ENCODE measurements at regions not wholly inside any gene's neighbourhood (a gene's known extent, or its start where the extent isn't known, plus 50 kb on each side); places are given as distances from the start of the nearest gene placed in this dataset.

DNA sequence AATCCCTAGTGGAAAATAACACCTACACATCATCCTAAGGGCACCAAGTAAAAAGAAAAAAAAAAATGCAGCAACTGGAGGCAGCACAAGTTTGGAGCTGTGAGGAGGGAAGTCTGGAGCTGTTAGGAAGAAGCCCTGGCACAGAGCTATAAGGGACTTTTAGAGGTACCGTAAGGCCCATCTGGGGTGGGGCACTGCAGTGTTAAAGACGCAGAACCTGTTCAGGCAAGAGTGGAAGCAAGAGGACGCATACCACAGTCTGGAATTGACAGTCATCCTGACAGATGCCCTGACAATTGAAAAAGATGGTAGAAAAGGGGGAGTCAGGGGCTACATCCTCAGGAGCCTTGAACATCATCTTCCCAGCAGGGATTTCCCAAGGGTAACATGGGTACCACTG, 195.9 kb upstream of the PLEKHG7 start:
- no peak for TF ChIP-seq CTCF (IDR thresholded peaks at IDR 0.05; ENCODE audit: insufficient read depth, low read length, poor library complexity, severe bottlenecking)
- DNase-seq (ENCODE audit: extremely low read depth, insufficient read length), result no peak
- Histone ChIP-seq H3K36me3 (ENCODE audit: control insufficient read depth, insufficient read depth, low read length) (no peaks in the 10 kb centered on the region), H3K27me3 (replicated peaks; ENCODE audit: control insufficient read depth, insufficient read depth, low read length) (no peaks in the 10 kb centered on the region), H3K4me3 (replicated peaks; ENCODE audit: low read depth, low read length) (no peak overlapping the region)

- H3K36me3 ChIP-seq (ENCODE audit: control insufficient read depth, insufficient read depth, low read length), result no peaks in the 10 kb centered on the region
- no peaks in the 10 kb centered on the region for H3K27me3 ChIP-seq (replicated peaks; ENCODE audit: control insufficient read depth, insufficient read depth, low read length)
- no peak for DNase-seq (ENCODE audit: extremely low read depth, insufficient read length)
- H3K4me3 ChIP-seq (replicated peaks; ENCODE audit: low read depth, low read length), result no peak overlapping the region
- TF ChIP-seq CTCF (IDR thresholded peaks at IDR 0.05; ENCODE audit: insufficient read depth, low read length, poor library complexity, severe bottlenecking), result no peak
These were observed 196.3 kb upstream of the PLEKHG7 start for GRCh38 chr12:92506460-92506859.

GRCh38 chr12:92505254-92506231, 197.2 kb upstream of the PLEKHG7 start:
- peak; percentile 69 for DNase-seq (ENCODE audit: extremely low read depth, insufficient read length)

GRCh38 chr12:92504594-92504981, 198.2 kb upstream of the PLEKHG7 start:
- TF ChIP-seq CTCF (IDR thresholded peaks at IDR 0.05; ENCODE audit: insufficient read depth, low read length, poor library complexity, severe bottlenecking), result no peak
- Histone ChIP-seq H3K27me3 (replicated peaks; ENCODE audit: control insufficient read depth, insufficient read depth, low read length) (no peaks in the 10 kb centered on the region), H3K4me3 (replicated peaks; ENCODE audit: low read depth, low read length) (no peak overlapping the region), H3K36me3 (ENCODE audit: control insufficient read depth, insufficient read depth, low read length) (no peaks in the 10 kb centered on the region)
- DNase-seq (ENCODE audit: extremely low read depth, insufficient read length), result no peak

More at GRCh38 chr12:92505254-92506231, 197.2 kb upstream of the PLEKHG7 start:
- H3K36me3 ChIP-seq (ENCODE audit: control insufficient read depth, insufficient read depth, low read length), result no peaks in the 10 kb centered on the region
- peak overlapping the region; percentile 29 for H3K4me3 ChIP-seq (replicated peaks; ENCODE audit: low read depth, low read length)
- no peaks in the 10 kb centered on the region for H3K27me3 ChIP-seq (replicated peaks; ENCODE audit: control insufficient read depth, insufficient read depth, low read length)
- no peak for TF ChIP-seq CTCF (IDR thresholded peaks at IDR 0.05; ENCODE audit: insufficient read depth, low read length, poor library complexity, severe bottlenecking)

- peak overlapping the region; percentile 9; the same call in 1 of the 2 replicates for H3K4me3 ChIP-seq (replicated peaks; ENCODE audit: low read depth, low read length)
- no peaks in the 10 kb centered on the region for H3K27me3 ChIP-seq (replicated peaks; ENCODE audit: control insufficient read depth, insufficient read depth, low read length)
- no peaks in the 10 kb centered on the region for H3K36me3 ChIP-seq (ENCODE audit: control insufficient read depth, insufficient read depth, low read length)
- no peak for TF ChIP-seq CTCF (IDR thresholded peaks at IDR 0.05; ENCODE audit: insufficient read depth, low read length, poor library complexity, severe bottlenecking)
- DNase-seq (ENCODE audit: extremely low read depth, insufficient read length), result no peak
These were observed 198.7 kb upstream of the PLEKHG7 start for GRCh38 chr12:92503971-92504593.

Measured in GM06990 (cell line).